Astrocyte (in vitro differentiated cells and primary cell): ENCODE measurements at regions not wholly inside any gene's neighbourhood (a gene's known extent, or its start where the extent isn't known, plus 50 kb on each side); places are given as distances from the start of the nearest gene placed in this dataset.

Experiments
- DNase-seq: peaks from one replicate; pipeline ENCODE4 v3.0.0-alpha.2; 2010; ENCODE audit warnings: low read depth
- FAIRE-seq: peaks from 2 replicates; lab custom pipeline; 2011; peaks lifted over from hg19 to GRCh38; lab: Jason Lieb, UNC
- H2AFZ ChIP-seq: 2 replicates; pipeline ENCODE4 v1.6.0; 2012; ENCODE audit warnings: low read depth, low read length, inconsistent platforms
- H3K27ac ChIP-seq: 2 replicates; pipeline ENCODE4 v1.5.1; 2011; ENCODE audit warnings: low read depth, low read length, inconsistent platforms
- H3K27me3 ChIP-seq: 2 replicates; pipeline ENCODE4 v1.6.0; 2011; ENCODE audit warnings: low read length, inconsistent platforms; ENCODE audit not compliant: insufficient read depth
- H3K36me3 ChIP-seq: 2 replicates; pipeline ENCODE4 v1.5.1; 2011; ENCODE audit warnings: low read length, inconsistent platforms; ENCODE audit not compliant: insufficient read depth
- H3K4me1 ChIP-seq: 2 replicates; pipeline ENCODE4 v1.5.1; 2011; ENCODE audit warnings: low read length, inconsistent platforms; ENCODE audit not compliant: insufficient read depth
- H3K4me2 ChIP-seq: 2 replicates; pipeline ENCODE4 v1.6.0; 2012; ENCODE audit warnings: low read length, inconsistent platforms
- H3K4me3 ChIP-seq: 2 replicates; pipeline ENCODE4 v1.5.1; 2011; ENCODE audit warnings: low read depth, mild to moderate bottlenecking, low read length, inconsistent platforms; ENCODE audit not compliant: insufficient read depth
- H3K79me2 ChIP-seq: 2 replicates; pipeline ENCODE4 v1.6.0; 2012; ENCODE audit warnings: mild to moderate bottlenecking, low read length, inconsistent platforms; ENCODE audit not compliant: insufficient read depth
- H3K9ac ChIP-seq: 2 replicates; pipeline ENCODE4 v1.6.0; 2012; ENCODE audit warnings: mild to moderate bottlenecking, low read length, inconsistent platforms
- H3K9me3 ChIP-seq: 2 replicates; pipeline ENCODE4 v1.5.1; 2012; ENCODE audit warnings: low read depth, mild to moderate bottlenecking, low read length, inconsistent platforms; ENCODE audit not compliant: insufficient read depth
- H4K20me1 ChIP-seq: 2 replicates; pipeline ENCODE4 v1.6.0; 2012; ENCODE audit warnings: low read length, inconsistent platforms; ENCODE audit not compliant: insufficient read depth
- H3K27ac Mint-ChIP-seq: one replicate; pipeline ENCODE4 v1.8.0; 2021; ENCODE audit warnings: mild to moderate bottlenecking, mixed read lengths; ENCODE audit not compliant: unreplicated experiment
- H3K27me3 Mint-ChIP-seq: one replicate; pipeline ENCODE4 v1.8.0; 2021; ENCODE audit warnings: low read depth, mixed read lengths; ENCODE audit not compliant: unreplicated experiment
- H3K36me3 Mint-ChIP-seq: one replicate; pipeline ENCODE4 v1.8.0; 2021; ENCODE audit warnings: low read depth, mixed read lengths; ENCODE audit not compliant: unreplicated experiment
- H3K4me1 Mint-ChIP-seq: one replicate; pipeline ENCODE4 v1.8.0; 2021; ENCODE audit warnings: low read depth, mixed read lengths; ENCODE audit not compliant: unreplicated experiment
- H3K4me3 Mint-ChIP-seq: one replicate; pipeline ENCODE4 v1.8.0; 2021; ENCODE audit warnings: mild to moderate bottlenecking, moderate library complexity, mixed read lengths; ENCODE audit not compliant: unreplicated experiment
- H3K9me3 Mint-ChIP-seq: one replicate; pipeline ENCODE4 v1.8.0; 2021; ENCODE audit warnings: mild to moderate bottlenecking, mixed read lengths; ENCODE audit not compliant: unreplicated experiment
- CTCF ChIP-seq: IDR thresholded peaks from 2 replicates; pipeline ENCODE4 v1.5.1; 2011; ENCODE audit warnings: low read depth, mild to moderate bottlenecking, inconsistent platforms, low read length, moderate library complexity; ENCODE audit not compliant: insufficient read depth
- EZH2 ChIP-seq: IDR thresholded peaks from 2 replicates; pipeline ENCODE4 v1.6.1; 2012; ENCODE audit warnings: mild to moderate bottlenecking, low read length, inconsistent platforms; ENCODE audit not compliant: insufficient read depth

DNA sequence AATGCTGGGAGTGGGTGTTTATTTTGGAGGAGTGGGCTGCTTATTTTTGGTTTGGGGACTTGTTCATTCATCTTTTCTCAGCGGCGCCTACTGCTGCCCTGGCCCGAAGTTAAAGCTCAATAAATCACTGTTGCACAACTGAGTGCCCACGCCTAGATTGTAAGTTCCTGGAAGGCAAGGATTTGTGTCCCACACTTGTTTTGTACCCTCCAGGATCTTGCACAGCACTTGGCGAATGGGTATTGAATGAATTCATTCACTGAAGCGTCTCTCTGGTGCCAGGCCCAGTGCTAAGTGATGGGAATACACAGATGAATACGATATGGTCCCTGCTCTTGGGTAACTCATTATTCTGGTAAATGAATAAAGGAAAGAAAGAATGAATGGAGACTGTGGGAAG lies 153.3 kb upstream of the PARP11 start:
- Mint-ChIP-seq H3K4me3 (no peak overlapping the region), H3K27me3 (peaks cover 36% of the 10 kb centered on the region), H3K9me3 (peaks cover 7% of the 10 kb centered on the region), H3K27ac (no peak overlapping the region), H3K36me3 (peaks cover 4% of the 10 kb centered on the region), H3K4me1 (peaks cover 32% of the 10 kb centered on the region)
- no peak overlapping the region for H2AFZ ChIP-seq
- TF ChIP-seq EZH2 (no peak), CTCF (no peak)
- H4K20me1 ChIP-seq = no peaks in the 10 kb centered on the region
- peaks cover 9% of the 10 kb centered on the region for H3K4me1 ChIP-seq
- no peaks in the 10 kb centered on the region for H3K79me2 ChIP-seq
- DNase-seq (no peak), FAIRE-seq (no peak)
- H3K4me2 ChIP-seq = no peak overlapping the region
- H3K4me3 ChIP-seq = no peak overlapping the region
- H3K9me3 ChIP-seq = no peaks in the 10 kb centered on the region
- H3K27ac ChIP-seq = no peak overlapping the region
- H3K36me3 ChIP-seq = no peaks in the 10 kb centered on the region
- no peak overlapping the region for H3K9ac ChIP-seq
- peaks cover 5% of the 10 kb centered on the region for H3K27me3 ChIP-seq

- Histone ChIP-seq H3K36me3 (no peaks in the 10 kb centered on the region), H3K4me1 (peaks cover 8% of the 10 kb centered on the region), H3K9me3 (no peaks in the 10 kb centered on the region), H2AFZ (no peak overlapping the region), H3K27me3 (peaks cover 5% of the 10 kb centered on the region), H4K20me1 (no peaks in the 10 kb centered on the region), H3K4me2 (no peak overlapping the region), H3K4me3 (no peak overlapping the region), H3K9ac (no peak overlapping the region), H3K79me2 (no peaks in the 10 kb centered on the region), H3K27ac (no peak overlapping the region)
- TF ChIP-seq CTCF = no peak
- TF ChIP-seq EZH2 = no peak
- FAIRE-seq (no peak), DNase-seq (no peak)
- Mint-ChIP-seq H3K36me3 (peaks cover 4% of the 10 kb centered on the region), H3K9me3 (peaks cover 7% of the 10 kb centered on the region), H3K27ac (peak overlapping the region; percentile 41), H3K27me3 (peaks cover 41% of the 10 kb centered on the region), H3K4me3 (no peak overlapping the region), H3K4me1 (peaks cover 32% of the 10 kb centered on the region)
These were observed 152.8 kb upstream of the PARP11 start for GRCh38 chr12:4026020-4026358.

GRCh38 chr12:4025181-4026019 lies 152.2 kb upstream of the PARP11 start:
- Histone ChIP-seq H4K20me1 (no peaks in the 10 kb centered on the region), H3K9ac (no peak overlapping the region), H3K9me3 (no peaks in the 10 kb centered on the region), H3K4me3 (no peak overlapping the region), H3K27me3 (peaks cover 5% of the 10 kb centered on the region), H3K4me1 (peaks cover 2% of the 10 kb centered on the region), H2AFZ (peak overlapping the region; percentile 10), H3K27ac (no peak overlapping the region), H3K36me3 (no peaks in the 10 kb centered on the region), H3K79me2 (no peaks in the 10 kb centered on the region), H3K4me2 (no peak overlapping the region)
- H3K27me3 Mint-ChIP-seq = peaks cover 44% of the 10 kb centered on the region
- H3K9me3 Mint-ChIP-seq = peaks cover 7% of the 10 kb centered on the region
- peak overlapping the region; percentile 81 for H3K27ac Mint-ChIP-seq
- DNase-seq = no peak
- H3K4me1 Mint-ChIP-seq = peaks cover 28% of the 10 kb centered on the region
- TF ChIP-seq CTCF (no peak), EZH2 (no peak)
- H3K4me3 Mint-ChIP-seq = peak overlapping the region; percentile 36
- H3K36me3 Mint-ChIP-seq = peaks cover 4% of the 10 kb centered on the region
- FAIRE-seq = no peak
